Naive thymus-derived CD8-positive, alpha-beta T cell (primary cell): ENCODE measurements at regions not wholly inside any gene's neighbourhood (a gene's known extent, or its start where the extent isn't known, plus 50 kb on each side); places are given as distances from the start of the nearest gene placed in this dataset.
A peak's percentile ranks its signal among the peaks of the same experiment; 100 is the strongest.

Experiments used
- ATAC-seq, 2 donors: fragments of 150-1000 bp; cut with Tn5 transposase in 1 of 2; sonication (Bioruptor Pico), chemical (Tn5 transposase) in 1 of 2; 1 replicate in 1 of 2; 2 replicates in 1 of 2; pipeline ENCODE4 v1.10.0; 2021; ENCODE audit warnings: mild to moderate bottlenecking in 2 of 2, moderate library complexity in 2 of 2
- POLR2A ChIA-PET: fragments of 350-600 bp; sonication (Branson Sonifier 250); formaldehyde crosslinking; loops from one replicate; lab custom pipeline; 2021; ENCODE audit warnings: antibody characterized with exemption; lab: Charles Lee
- DNase-seq, 10 donors: peaks; one replicate each; pipeline versions ENCODE4 v3.0.0 to v3.0.0-alpha.2; 2020 to 2022
- H3K27ac Mint-ChIP-seq, 10 donors: one replicate each; pipeline ENCODE4 v1.8.0; 2020 to 2022; ENCODE audit warnings: mild to moderate bottlenecking in 10 of 10, mixed read lengths in 10 of 10, moderate library complexity in 4 of 10, inconsistent platforms in 1 of 10
- H3K27me3 Mint-ChIP-seq, 5 donors: one replicate each; pipeline ENCODE4 v1.8.0; 2021 to 2022; ENCODE audit warnings: mixed read lengths in 5 of 5
- H3K36me3 Mint-ChIP-seq, 3 donors: one replicate each; pipeline ENCODE4 v1.8.0; 2020 to 2022; ENCODE audit warnings: mixed read lengths in 3 of 3, mild to moderate bottlenecking in 2 of 3, inconsistent platforms in 1 of 3
- H3K4me1 Mint-ChIP-seq, 4 donors: one replicate each; pipeline ENCODE4 v1.8.0; 2021 to 2022; ENCODE audit warnings: mixed read lengths in 4 of 4
- H3K4me3 Mint-ChIP-seq, 10 donors: one replicate each; pipeline ENCODE4 v1.8.0; 2020 to 2022; ENCODE audit warnings: mild to moderate bottlenecking in 10 of 10, mixed read lengths in 10 of 10, moderate library complexity in 6 of 10, inconsistent platforms in 1 of 10
- H3K9me3 Mint-ChIP-seq, 9 donors: one replicate each; pipeline ENCODE4 v1.8.0; 2020 to 2022; ENCODE audit warnings: mixed read lengths in 9 of 9, mild to moderate bottlenecking in 3 of 9, inconsistent platforms in 1 of 9, moderate library complexity in 1 of 9

DNA sequence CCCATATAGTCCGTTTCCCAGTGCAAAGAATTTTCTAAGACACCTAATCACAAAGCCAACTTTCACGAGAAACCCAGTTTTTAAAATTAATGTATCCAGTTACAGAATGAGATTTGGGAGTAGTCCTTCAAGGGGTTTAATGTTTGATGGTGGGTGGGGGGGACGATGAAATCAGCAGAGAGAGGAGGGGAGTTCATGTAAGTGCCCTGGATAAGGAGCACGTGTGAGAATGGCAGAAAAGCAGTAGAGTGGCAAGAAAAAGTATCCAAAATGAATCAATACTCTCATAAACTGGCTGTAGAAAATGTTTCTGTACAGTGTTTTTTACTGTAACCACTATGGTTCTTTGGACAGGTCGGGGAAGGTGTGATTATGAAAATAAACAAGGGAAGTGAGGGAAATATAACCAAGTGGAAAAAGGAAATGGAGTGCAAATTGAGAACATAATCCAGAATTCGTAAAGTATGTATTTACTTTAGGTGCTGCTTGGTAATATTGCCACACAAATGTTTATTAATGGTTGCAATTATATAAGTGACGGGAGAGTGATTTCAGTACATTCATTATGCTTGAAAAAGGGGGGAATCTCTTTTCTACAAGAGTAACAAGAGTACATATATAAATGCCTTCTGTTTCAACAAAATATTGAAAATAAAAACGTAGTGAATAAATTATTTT, 118.7 kb upstream of the RRP15 start:
- no peak overlapping the region for H3K27ac Mint-ChIP-seq
- POLR2A ChIA-PET: no interaction called here
- peaks cover 24 to 59% (median 42%) of the 10 kb centered on the region in 5 donors for H3K27me3 Mint-ChIP-seq
- peak overlapping the region in 8 of 10 donors; percentile 48 to 81 (median 76) for H3K4me3 Mint-ChIP-seq
- no peak for DNase-seq
- peaks cover 0 to 12% (median 3%) of the 10 kb centered on the region in 9 donors for H3K9me3 Mint-ChIP-seq
- H3K4me1 Mint-ChIP-seq: peaks cover 12 to 22% (median 18%) of the 10 kb centered on the region in 4 donors
- peaks cover 0 to 11% (median 6%) of the 10 kb centered on the region in 3 donors for H3K36me3 Mint-ChIP-seq
- ATAC-seq: no peak

DNA sequence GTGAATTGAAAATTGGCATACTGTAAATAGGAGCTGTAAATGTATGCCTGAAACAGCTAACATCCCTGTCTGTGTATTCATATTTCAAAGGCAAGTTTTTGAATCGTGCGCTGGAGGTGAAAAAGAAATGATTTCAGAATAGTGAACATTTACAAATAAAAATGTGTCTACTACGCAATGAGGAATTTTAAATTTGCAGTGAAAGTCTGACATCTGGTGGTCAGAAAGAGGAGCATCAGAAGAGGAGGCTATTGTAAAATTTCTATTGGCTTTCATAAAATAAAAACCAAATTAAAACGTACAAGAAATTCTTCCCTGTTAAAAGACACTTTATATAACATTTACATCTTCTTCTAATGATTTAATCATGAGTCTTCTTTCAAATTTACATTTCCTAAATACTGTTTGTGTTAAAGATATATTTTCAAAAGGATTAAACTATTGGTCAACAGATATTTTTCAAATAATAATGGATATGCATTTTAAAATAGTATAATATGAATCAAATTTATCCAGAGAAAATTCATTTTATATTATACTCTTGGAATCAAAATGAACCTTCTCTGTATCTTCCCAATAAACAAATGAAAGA, 113.7 kb upstream of the RRP15 start:
- POLR2A ChIA-PET: no interaction called here
- Mint-ChIP-seq H3K4me1 (peaks cover 0 to 2% (median 0%) of the 10 kb centered on the region in 4 donors), H3K4me3 (no peak overlapping the region), H3K27me3 (peaks cover 7 to 29% (median 22%) of the 10 kb centered on the region in 5 donors), H3K9me3 (peaks cover 0 to 3% (median 0%) of the 10 kb centered on the region in 9 donors), H3K27ac (no peak overlapping the region), H3K36me3 (peaks cover 0 to 4% (median 0%) of the 10 kb centered on the region in 3 donors)
- DNase-seq (peak in 1 of 10 donors; percentile 2), ATAC-seq (no peak)

DNA sequence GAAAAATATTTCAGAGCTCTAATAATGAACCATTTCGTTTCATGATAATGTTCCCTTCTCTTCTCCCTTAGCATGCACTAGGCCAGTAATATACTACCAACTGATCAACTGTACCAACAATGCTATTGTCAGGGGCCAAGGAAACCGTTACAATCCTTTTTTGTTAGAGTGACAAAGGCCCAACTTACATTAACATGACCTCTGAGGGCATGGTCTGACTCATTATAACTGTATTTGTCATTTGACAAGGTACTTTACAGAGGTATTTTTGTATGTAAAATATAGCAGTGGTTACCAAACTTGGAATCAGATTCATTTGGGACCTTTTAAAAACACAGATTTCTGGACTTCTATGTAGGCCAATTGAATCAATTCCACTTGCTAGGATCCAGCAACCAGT, 102.6 kb upstream of the RRP15 start:
- H3K9me3 Mint-ChIP-seq: peaks cover 0 to 2% (median 0%) of the 10 kb centered on the region in 9 donors
- no peak overlapping the region for H3K27ac Mint-ChIP-seq
- H3K4me3 Mint-ChIP-seq: no peak overlapping the region
- POLR2A ChIA-PET: no interaction called here
- no peaks in the 10 kb centered on the region for H3K4me1 Mint-ChIP-seq
- DNase-seq (no peak), ATAC-seq (no peak)
- H3K27me3 Mint-ChIP-seq: peaks cover 3 to 12% (median 5%) of the 10 kb centered on the region in 5 donors
- H3K36me3 Mint-ChIP-seq: no peaks in the 10 kb centered on the region

GRCh38 chr1:218200979-218201378, 84.1 kb upstream of the RRP15 start:
- POLR2A ChIA-PET: no interaction called here

DNA sequence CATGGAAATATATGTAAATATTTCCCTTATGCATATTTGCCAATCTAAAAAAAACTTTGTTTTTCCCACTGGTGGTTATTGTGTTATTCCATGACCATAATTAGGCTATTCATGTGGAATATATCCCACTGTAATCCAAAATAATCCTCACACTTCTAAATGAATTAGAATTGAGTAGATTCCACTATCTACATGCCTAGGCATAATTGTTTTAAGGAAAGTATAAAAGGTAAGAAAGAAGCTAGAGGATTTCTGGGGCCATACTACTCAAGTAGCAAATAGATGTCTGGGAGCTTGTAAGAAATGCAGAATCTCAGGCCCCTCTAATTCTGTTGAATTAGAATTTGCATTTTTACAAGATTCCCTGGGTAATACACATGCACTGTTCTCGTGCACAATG, 83.5 kb upstream of the RRP15 start:
- DNase-seq: no peak
- Mint-ChIP-seq H3K4me1 (no peaks in the 10 kb centered on the region), H3K36me3 (no peaks in the 10 kb centered on the region), H3K27me3 (peaks cover 0 to 28% (median 6%) of the 10 kb centered on the region in 5 donors), H3K4me3 (no peak overlapping the region), H3K9me3 (peaks cover 0 to 19% (median 0%) of the 10 kb centered on the region in 9 donors), H3K27ac (no peak overlapping the region)
- no peak for ATAC-seq
- POLR2A ChIA-PET: no interaction called here

More at GRCh38 chr1:218200979-218201378, 84.1 kb upstream of the RRP15 start:
- Mint-ChIP-seq H3K4me3 (no peak overlapping the region), H3K27me3 (peaks cover 3 to 28% (median 6%) of the 10 kb centered on the region in 5 donors), H3K27ac (no peak overlapping the region), H3K36me3 (no peaks in the 10 kb centered on the region), H3K4me1 (no peaks in the 10 kb centered on the region), H3K9me3 (peaks cover 0 to 19% (median 0%) of the 10 kb centered on the region in 9 donors)
- DNase-seq: no peak
- no peak for ATAC-seq

DNA sequence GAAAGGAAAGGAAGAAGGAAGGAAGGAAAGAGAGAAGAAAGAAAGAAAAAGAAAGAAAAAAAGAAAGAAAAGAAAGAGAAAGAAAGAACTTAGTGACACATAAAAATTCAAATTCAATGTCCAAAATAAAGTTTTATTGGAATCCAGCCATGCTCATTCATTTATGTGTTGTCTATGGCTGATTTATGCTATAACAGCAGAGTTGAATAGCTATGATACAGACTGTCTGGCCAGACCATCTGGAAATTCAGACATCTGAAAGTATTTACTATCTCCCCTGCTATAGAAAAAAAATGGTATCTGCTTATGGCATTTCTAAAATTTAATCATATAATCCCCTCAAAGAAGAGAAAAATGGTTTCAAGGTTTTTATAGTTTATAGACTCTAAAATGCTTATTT, 79.4 kb upstream of the RRP15 start:
- H3K27ac Mint-ChIP-seq: no peak overlapping the region
- H3K4me3 Mint-ChIP-seq: no peak overlapping the region
- no peaks in the 10 kb centered on the region for H3K4me1 Mint-ChIP-seq
- no peaks in the 10 kb centered on the region for H3K36me3 Mint-ChIP-seq
- DNase-seq (no peak), ATAC-seq (no peak)
- H3K27me3 Mint-ChIP-seq: peaks cover 8 to 26% (median 11%) of the 10 kb centered on the region in 5 donors
- peaks cover 0 to 19% (median 0%) of the 10 kb centered on the region in 9 donors for H3K9me3 Mint-ChIP-seq
- POLR2A ChIA-PET: no interaction called here

DNA sequence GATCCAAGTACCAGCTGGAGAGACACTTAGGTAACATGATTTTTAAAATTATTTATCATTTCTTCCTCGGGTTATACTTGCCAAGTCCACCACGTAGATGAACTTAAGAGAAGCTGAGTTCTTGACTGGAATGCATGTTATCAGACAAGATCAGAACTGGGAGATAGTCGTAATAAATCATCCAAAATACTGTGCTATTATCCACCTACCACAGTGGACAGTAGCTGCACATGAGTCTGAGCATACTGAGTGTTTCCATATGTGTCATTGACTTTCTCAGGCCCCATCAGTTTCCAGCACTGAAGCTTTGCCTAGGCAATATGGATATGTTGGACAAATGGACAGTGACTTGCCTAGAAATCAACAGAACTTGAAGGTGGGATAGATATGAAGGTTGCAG, 77.9 kb upstream of the RRP15 start:
- no peak for ATAC-seq
- POLR2A ChIA-PET: no interaction called here
- no peak for DNase-seq
- H3K27me3 Mint-ChIP-seq: peaks cover 8 to 24% (median 11%) of the 10 kb centered on the region in 5 donors
- no peak overlapping the region for H3K27ac Mint-ChIP-seq
- H3K9me3 Mint-ChIP-seq: peaks cover 0 to 19% (median 0%) of the 10 kb centered on the region in 9 donors
- no peak overlapping the region for H3K4me3 Mint-ChIP-seq
- H3K4me1 Mint-ChIP-seq: no peaks in the 10 kb centered on the region
- H3K36me3 Mint-ChIP-seq: no peaks in the 10 kb centered on the region

DNA sequence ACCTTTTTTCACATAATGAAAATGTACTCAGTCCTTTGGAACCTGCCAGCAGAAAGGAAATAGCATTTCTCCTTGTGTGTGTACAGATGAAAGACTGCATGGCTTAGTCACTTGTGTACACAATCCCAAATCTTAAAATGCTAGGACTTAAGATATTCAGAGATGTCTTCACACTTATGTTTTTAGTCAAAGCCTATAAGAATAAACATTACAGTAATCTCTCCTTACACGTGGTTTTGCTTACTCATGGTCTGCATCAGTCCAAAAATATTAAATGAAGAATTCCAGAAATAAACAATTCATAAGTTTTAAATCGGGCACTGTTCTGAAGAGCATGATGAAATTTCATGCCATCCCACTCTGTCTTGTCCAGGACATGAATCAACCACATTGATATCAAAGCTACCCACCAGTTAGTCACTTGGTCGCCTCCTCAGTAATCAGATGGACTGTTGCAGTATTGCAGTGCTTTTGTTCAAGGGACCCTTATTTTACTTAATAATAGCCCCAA, 75.7 kb upstream of the RRP15 start:
- Mint-ChIP-seq H3K36me3 (no peaks in the 10 kb centered on the region), H3K4me3 (no peak overlapping the region), H3K27me3 (peaks cover 9 to 29% (median 13%) of the 10 kb centered on the region in 5 donors), H3K27ac (no peak overlapping the region), H3K4me1 (no peaks in the 10 kb centered on the region), H3K9me3 (peaks cover 0 to 8% (median 0%) of the 10 kb centered on the region in 9 donors)
- ATAC-seq (no peak), DNase-seq (no peak)
- POLR2A ChIA-PET: no interaction called here

DNA sequence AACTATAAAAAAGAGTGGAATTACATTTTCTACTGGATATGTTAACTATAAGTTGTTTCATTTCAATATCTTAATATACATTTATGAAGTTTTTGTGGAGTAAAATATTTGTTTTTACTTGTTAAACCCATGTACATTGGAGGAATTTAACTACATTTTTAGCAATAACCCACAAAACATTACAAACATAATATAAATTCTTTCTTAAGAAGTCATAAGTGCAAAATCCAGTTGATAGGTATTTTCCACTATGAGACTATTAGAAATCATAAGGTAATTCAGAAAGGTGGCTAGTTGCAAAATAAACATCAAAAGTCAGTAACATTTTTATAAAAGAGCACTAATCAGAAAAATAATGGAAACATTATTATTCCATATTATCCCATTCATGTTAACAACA, 73.9 kb upstream of the RRP15 start:
- POLR2A ChIA-PET: no interaction called here
- Mint-ChIP-seq H3K27ac (no peak overlapping the region), H3K36me3 (no peaks in the 10 kb centered on the region), H3K4me3 (no peak overlapping the region), H3K9me3 (no peaks in the 10 kb centered on the region), H3K4me1 (no peaks in the 10 kb centered on the region), H3K27me3 (peaks cover 14 to 46% (median 17%) of the 10 kb centered on the region in 5 donors)
- DNase-seq (no peak), ATAC-seq (no peak)

DNA sequence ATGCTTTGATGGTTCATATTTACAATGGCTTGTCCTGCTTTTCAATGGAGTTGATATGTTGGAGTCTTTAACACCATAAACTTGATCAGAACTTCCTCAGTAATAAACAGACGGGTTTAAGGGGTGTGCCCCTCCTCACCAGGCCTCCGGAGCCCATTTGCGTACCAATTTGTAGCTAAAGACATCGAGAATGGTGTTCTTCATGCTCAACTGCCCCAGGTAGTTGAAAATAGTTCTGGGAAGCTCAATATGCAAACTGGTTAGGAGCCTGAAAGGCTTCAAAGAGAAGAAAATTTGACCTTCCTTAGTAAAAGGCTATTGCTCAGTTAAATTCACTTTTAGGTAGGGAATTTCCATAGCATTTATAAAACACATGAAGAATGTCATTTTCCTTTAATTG, 68.1 kb upstream of the RRP15 start:
- H3K9me3 Mint-ChIP-seq: no peaks in the 10 kb centered on the region
- no peak overlapping the region for H3K27ac Mint-ChIP-seq
- H3K4me3 Mint-ChIP-seq: no peak overlapping the region
- POLR2A ChIA-PET: no interaction called here
- ATAC-seq (no peak), DNase-seq (no peak)
- peaks cover 14 to 48% (median 21%) of the 10 kb centered on the region in 5 donors for H3K27me3 Mint-ChIP-seq
- no peaks in the 10 kb centered on the region for H3K36me3 Mint-ChIP-seq
- H3K4me1 Mint-ChIP-seq: no peaks in the 10 kb centered on the region

DNA sequence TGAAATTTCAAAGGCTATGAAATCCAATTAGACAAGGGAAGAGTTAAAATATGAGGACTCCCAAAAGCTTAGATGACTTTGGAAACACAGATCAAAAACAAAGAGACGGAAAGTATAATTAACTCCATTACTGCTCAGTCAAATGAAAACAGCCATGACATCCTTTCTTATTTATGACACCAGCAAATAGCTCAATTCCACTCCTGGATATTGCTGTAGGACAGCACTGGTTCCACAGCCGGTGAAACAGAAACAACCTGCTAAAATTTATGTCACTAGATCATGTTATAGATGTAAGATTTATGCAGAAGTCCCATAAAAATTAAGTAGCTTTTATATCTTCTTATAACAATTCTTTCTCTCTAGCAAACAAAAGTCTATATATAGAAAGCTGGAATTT, 65.6 kb upstream of the RRP15 start:
- no peaks in the 10 kb centered on the region for H3K36me3 Mint-ChIP-seq
- no peak for DNase-seq
- peaks cover 8 to 29% (median 15%) of the 10 kb centered on the region in 5 donors for H3K27me3 Mint-ChIP-seq
- no peaks in the 10 kb centered on the region for H3K4me1 Mint-ChIP-seq
- POLR2A ChIA-PET: no interaction called here
- H3K9me3 Mint-ChIP-seq: peaks cover 0 to 1% (median 0%) of the 10 kb centered on the region in 9 donors
- no peak overlapping the region for H3K4me3 Mint-ChIP-seq
- peak overlapping the region in 1 of 10 donors; percentile 1 for H3K27ac Mint-ChIP-seq
- no peak for ATAC-seq

DNA sequence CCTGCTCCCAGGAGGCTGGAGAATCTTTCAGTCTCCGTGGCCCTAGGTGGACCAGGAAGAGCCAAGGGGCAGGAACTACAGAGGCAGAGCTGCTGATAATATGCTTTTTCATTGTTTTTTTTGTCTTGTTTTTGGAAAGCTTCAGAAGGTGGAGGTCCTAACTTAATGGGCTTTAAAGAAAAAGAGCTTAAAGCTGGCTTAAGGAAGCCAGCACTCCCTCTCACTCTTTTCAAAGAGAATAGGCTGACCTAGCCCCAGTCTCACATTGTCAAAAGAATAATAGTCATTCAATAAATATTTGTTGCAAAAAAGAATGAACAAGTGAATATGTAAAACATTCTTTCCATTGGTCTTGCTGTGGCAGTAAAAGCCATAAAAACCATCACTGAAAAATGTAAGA, 61.0 kb upstream of the RRP15 start:
- Mint-ChIP-seq H3K9me3 (peaks cover 0 to 1% (median 0%) of the 10 kb centered on the region in 9 donors), H3K4me3 (no peak overlapping the region)
- POLR2A ChIA-PET: no interaction called here

GRCh38 chr1:218226005-218226404, 59.1 kb upstream of the RRP15 start:
- ATAC-seq: no peak
- Mint-ChIP-seq H3K4me3 (no peak overlapping the region), H3K36me3 (no peaks in the 10 kb centered on the region), H3K9me3 (peaks cover 0 to 1% (median 0%) of the 10 kb centered on the region in 9 donors), H3K27me3 (peaks cover 0 to 11% (median 2%) of the 10 kb centered on the region in 5 donors), H3K27ac (no peak overlapping the region), H3K4me1 (no peaks in the 10 kb centered on the region)
- DNase-seq: no peak
- POLR2A ChIA-PET: no interaction called here

More for the DNA sequence above, 61.0 kb upstream of the RRP15 start:
- H3K4me1 Mint-ChIP-seq: no peaks in the 10 kb centered on the region
- DNase-seq (no peak), ATAC-seq (no peak)
- H3K27me3 Mint-ChIP-seq: peaks cover 2 to 11% (median 3%) of the 10 kb centered on the region in 5 donors
- no peaks in the 10 kb centered on the region for H3K36me3 Mint-ChIP-seq
- H3K27ac Mint-ChIP-seq: no peak overlapping the region
